ENCODE measurements at regions not wholly inside any gene's neighbourhood (a gene's known extent, or its start where the extent isn't known, plus 50 kb on each side); places are given as distances from the start of the nearest gene placed in this dataset.

GRCh38 chr16:6189216-6189615, 1091.6 kb upstream of the EEF2KMT start:
- Mint-ChIP-seq H3K9me3 (no peaks in the 10 kb centered on the region), H3K27ac (no peak overlapping the region), H3K4me3 (no peak overlapping the region), H3K27me3 (peaks cover 7% of the 10 kb centered on the region), H3K36me3 (no peaks in the 10 kb centered on the region), H3K4me1 (ENCODE audit: unreplicated experiment) (no peaks in the 10 kb centered on the region)
- DNase-seq (ENCODE audit: extremely low spot score, unreplicated experiment), result no peak
- TF ChIP-seq CTCF (conservative IDR thresholded peaks at IDR 0.05), result no peak

GRCh38 chr16:6177616-6178180, 1080.1 kb upstream of the EEF2KMT start:
- Mint-ChIP-seq H3K27ac (no peak overlapping the region), H3K9me3 (no peaks in the 10 kb centered on the region), H3K4me3 (no peak overlapping the region), H3K4me1 (ENCODE audit: unreplicated experiment) (no peaks in the 10 kb centered on the region), H3K27me3 (peaks cover 7% of the 10 kb centered on the region), H3K36me3 (no peaks in the 10 kb centered on the region)
- peak; percentile 18 for TF ChIP-seq CTCF (conservative IDR thresholded peaks at IDR 0.05)
- DNase-seq (ENCODE audit: extremely low spot score, unreplicated experiment), result no peak

- no peaks in the 10 kb centered on the region for H3K36me3 Mint-ChIP-seq
- TF ChIP-seq CTCF (conservative IDR thresholded peaks at IDR 0.05), result no peak
- H3K4me3 Mint-ChIP-seq, result no peak overlapping the region
- no peak overlapping the region for H3K27ac Mint-ChIP-seq
- no peak for DNase-seq (ENCODE audit: extremely low spot score, unreplicated experiment)
- peaks cover 6% of the 10 kb centered on the region for H3K4me1 Mint-ChIP-seq (ENCODE audit: unreplicated experiment)
- H3K9me3 Mint-ChIP-seq, result no peaks in the 10 kb centered on the region
- H3K27me3 Mint-ChIP-seq, result peaks cover 2% of the 10 kb centered on the region
Observed at GRCh38 chr16:6170022-6170421, 1072.4 kb upstream of the EEF2KMT start.

- DNase-seq (ENCODE audit: extremely low spot score, unreplicated experiment), result no peak
- Mint-ChIP-seq H3K27ac (peak overlapping the region; percentile 67), H3K4me3 (no peak overlapping the region), H3K36me3 (no peaks in the 10 kb centered on the region), H3K4me1 (ENCODE audit: unreplicated experiment) (peaks cover 6% of the 10 kb centered on the region), H3K27me3 (no peaks in the 10 kb centered on the region), H3K9me3 (no peaks in the 10 kb centered on the region)
- TF ChIP-seq CTCF (conservative IDR thresholded peaks at IDR 0.05), result peak; percentile 65
Observed at GRCh38 chr16:6165330-6165979, 1067.9 kb upstream of the EEF2KMT start.

GRCh38 chr16:6160871-6161270, 1063.3 kb upstream of the EEF2KMT start:
- no peak for TF ChIP-seq CTCF (conservative IDR thresholded peaks at IDR 0.05)
- H3K27ac Mint-ChIP-seq, result no peak overlapping the region
- peaks cover 6% of the 10 kb centered on the region for H3K4me1 Mint-ChIP-seq (ENCODE audit: unreplicated experiment)
- H3K27me3 Mint-ChIP-seq, result no peaks in the 10 kb centered on the region
- H3K36me3 Mint-ChIP-seq, result no peaks in the 10 kb centered on the region
- no peak overlapping the region for H3K4me3 Mint-ChIP-seq
- no peak for DNase-seq (ENCODE audit: extremely low spot score, unreplicated experiment)
- H3K9me3 Mint-ChIP-seq, result no peaks in the 10 kb centered on the region
